H1 (cell line): ENCODE measurements at regions not wholly inside any gene's neighbourhood (a gene's known extent, or its start where the extent isn't known, plus 50 kb on each side); places are given as distances from the start of the nearest gene placed in this dataset.

Source experiments
- CTCF ChIA-PET: fragments of 300-600 bp; sonication (Branson Sonifier 250); formaldehyde crosslinking; loops from one replicate; lab custom pipeline; 2021; ENCODE audit not compliant: partially characterized antibody; lab: Charles Lee
- POLR2A ChIA-PET: fragments of 300-600 bp; sonication (Branson Sonifier 250); formaldehyde crosslinking; loops from one replicate; lab custom pipeline; 2021; ENCODE audit warnings: inconsistent platforms; ENCODE audit not compliant: partially characterized antibody; lab: Charles Lee
- DNase-seq, 2 experiments: peaks; one replicate each; pipeline versions ENCODE4 v3.0.0 to v3.0.0-alpha.2; 2010 to 2022; ENCODE audit warnings: low spot score in 2 of 2, low read depth in 1 of 2, mixed read lengths in 1 of 2
- FAIRE-seq: peaks from 2 replicates; lab custom pipeline; 2011; peaks lifted over from hg19 to GRCh38; lab: Jason Lieb, UNC
- H2AFZ ChIP-seq: 2 replicates; pipeline ENCODE4 v1.8.1; 2012; ENCODE audit warnings: low read length, inconsistent platforms
- H2AK5ac ChIP-seq: 2 replicates; pipeline ENCODE4 v1.6.1; 2013; ENCODE audit warnings: low read depth, low read length
- H2BK120ac ChIP-seq: replicated peaks from 2 replicates; pipeline ENCODE3; 2013; ENCODE audit warnings: low read depth, low read length, inconsistent platforms
- H2BK12ac ChIP-seq: 2 replicates; pipeline ENCODE4 v1.6.1; 2013; ENCODE audit warnings: low read depth, low read length
- H2BK15ac ChIP-seq: 2 replicates; pipeline ENCODE4 v1.6.1; 2013; ENCODE audit warnings: low read length
- H2BK20ac ChIP-seq: 2 replicates; pipeline ENCODE4 v1.6.1; 2013; ENCODE audit warnings: low read length
- H2BK5ac ChIP-seq: 2 replicates; pipeline ENCODE4 v1.6.1; 2013; ENCODE audit warnings: low read depth, low read length
- H3K14ac ChIP-seq: 2 replicates; pipeline ENCODE4 v1.6.1; 2013; ENCODE audit warnings: inconsistent platforms; ENCODE audit not compliant: insufficient read length
- H3K18ac ChIP-seq: 2 replicates; pipeline ENCODE4 v1.6.1; 2013; ENCODE audit warnings: low read length; ENCODE audit errors: extremely low read depth
- H3K23ac ChIP-seq: 2 replicates; pipeline ENCODE4 v1.6.1; 2013; ENCODE audit warnings: inconsistent platforms; ENCODE audit not compliant: insufficient read length
- H3K23me2 ChIP-seq: 2 replicates; pipeline ENCODE4 v1.6.1; 2013; ENCODE audit warnings: low read depth, low read length
- H3K27ac ChIP-seq: 2 replicates; pipeline ENCODE4 v1.6.1; 2011; ENCODE audit warnings: low read depth, low read length, inconsistent platforms
- H3K27me3 ChIP-seq, 4 experiments: replicated peaks in 1 of 4; 1 replicate in 1 of 4; 2 replicates in 3 of 4; pipeline versions ENCODE4 v1.6.1 to v1.8.1; 2011 to 2013; ENCODE audit warnings: low read length in 3 of 4, mild to moderate bottlenecking in 3 of 4, inconsistent platforms in 2 of 4, mixed read lengths in 2 of 4, moderate library complexity in 1 of 4; ENCODE audit not compliant: control insufficient read depth in 3 of 4, insufficient read depth in 3 of 4; ENCODE audit errors: extremely low read depth in 1 of 4
- H3K36me3 ChIP-seq, 4 experiments: 2 replicates each; pipeline versions ENCODE4 v1.6.1 to v1.8.1; 2011 to 2013; ENCODE audit warnings: mild to moderate bottlenecking in 4 of 4, low read length in 3 of 4, moderate library complexity in 2 of 4, control low read depth in 1 of 4, inconsistent platforms in 1 of 4; ENCODE audit not compliant: insufficient read depth in 4 of 4, control insufficient read depth in 2 of 4
- H3K4ac ChIP-seq: replicated peaks from 2 replicates; pipeline ENCODE3; 2013; ENCODE audit warnings: low read length, low read depth, mixed read lengths, inconsistent platforms; ENCODE audit not compliant: insufficient read length
- H3K4me1 ChIP-seq, 4 experiments: replicated peaks in 1 of 4; 1 replicate in 1 of 4; 2 replicates in 3 of 4; pipeline versions ENCODE4 v1.6.1 to v1.8.1; 2011 to 2013; ENCODE audit warnings: low read length in 3 of 4, inconsistent platforms in 2 of 4, mixed read lengths in 1 of 4; ENCODE audit not compliant: insufficient read depth in 4 of 4, control insufficient read depth in 3 of 4
- H3K4me2 ChIP-seq, 2 experiments: 2 replicates each; pipeline versions ENCODE4 v1.6.1 to v1.8.1; 2011 to 2013; ENCODE audit warnings: low read depth in 2 of 2, low read length in 2 of 2, control low read depth in 1 of 2, inconsistent platforms in 1 of 2, mild to moderate bottlenecking in 1 of 2; ENCODE audit not compliant: insufficient read depth in 1 of 2
- H3K4me3 ChIP-seq, 4 experiments: fragments of 200-600, 300-600 bp in 1 of 4; sonication (generic), shearing (Covaris generic), sonication (Bioruptor Twin) in 1 of 4; 2 replicates each; pipeline versions ENCODE4 v1.5.1 to v1.8.1; 2011 to 2016; ENCODE audit warnings: low read length in 4 of 4, low read depth in 3 of 4, control low read depth in 2 of 4, inconsistent platforms in 2 of 4, mild to moderate bottlenecking in 2 of 4, mixed read lengths in 1 of 4, moderate library complexity in 1 of 4; ENCODE audit not compliant: insufficient read depth in 2 of 4; ENCODE audit errors: extremely low read depth in 1 of 4
- H3K56ac ChIP-seq: replicated peaks from 2 replicates; pipeline ENCODE3; 2013; ENCODE audit warnings: low read depth, mild to moderate bottlenecking, mixed read lengths, low read length, inconsistent platforms; ENCODE audit not compliant: insufficient read length
- H3K79me1 ChIP-seq: 2 replicates; pipeline ENCODE4 v1.6.1; 2013; ENCODE audit warnings: low read depth, low read length, control low read depth
- H3K79me2 ChIP-seq, 2 experiments: 2 replicates each; pipeline versions ENCODE4 v1.6.1 to v1.8.1; 2012 to 2013; ENCODE audit warnings: low read length in 2 of 2, mild to moderate bottlenecking in 2 of 2, inconsistent platforms in 1 of 2; ENCODE audit not compliant: insufficient read depth in 2 of 2, control insufficient read depth in 1 of 2
- H3K9ac ChIP-seq, 4 experiments: replicated peaks in 1 of 4; 1 replicate in 1 of 4; 2 replicates in 3 of 4; pipeline versions ENCODE4 v1.6.1 to v1.8.1; 2011 to 2013; ENCODE audit warnings: low read depth in 3 of 4, low read length in 3 of 4, control low read depth in 2 of 4, mild to moderate bottlenecking in 2 of 4, moderate library complexity in 2 of 4, inconsistent platforms in 1 of 4; ENCODE audit errors: extremely low read depth in 1 of 4
- H3K9me3 ChIP-seq, 2 experiments: 2 replicates each; pipeline versions ENCODE4 v1.6.1 to v1.8.1; 2012 to 2013; ENCODE audit warnings: mild to moderate bottlenecking in 2 of 2, moderate library complexity in 2 of 2, control low read depth in 1 of 2, inconsistent platforms in 1 of 2, low read depth in 1 of 2, low read length in 1 of 2, mixed read lengths in 1 of 2; ENCODE audit not compliant: insufficient read depth in 2 of 2
- H4K20me1 ChIP-seq, 2 experiments: replicated peaks in 1 of 2; 2 replicates each; pipeline versions ENCODE3 to v1.8.1; 2011 to 2013; ENCODE audit warnings: inconsistent platforms in 2 of 2, low read length in 2 of 2, mild to moderate bottlenecking in 1 of 2; ENCODE audit not compliant: insufficient read depth in 2 of 2, control insufficient read depth in 1 of 2
- H4K5ac ChIP-seq: 2 replicates; pipeline ENCODE4 v1.6.1; 2013; ENCODE audit warnings: low read length, low read depth, mixed read lengths, inconsistent platforms; ENCODE audit not compliant: insufficient read length
- H4K8ac ChIP-seq: 2 replicates; pipeline ENCODE4 v1.8.0; 2013; ENCODE audit warnings: mild to moderate bottlenecking, moderate library complexity, low read length, inconsistent platforms; ENCODE audit not compliant: insufficient read depth; ENCODE audit errors: extremely low read depth
- H4K91ac ChIP-seq: replicated peaks from 2 replicates; pipeline ENCODE3; 2013; ENCODE audit warnings: low read length, mixed read lengths, inconsistent platforms; ENCODE audit not compliant: insufficient read length
- JUN ChIP-seq: IDR thresholded peaks from 2 replicates; pipeline ENCODE4 v1.6.1; 2011; ENCODE audit warnings: low read depth, mild to moderate bottlenecking, improper control_type of control experiment, low read length
- WGBS, 2 experiments: shearing (Covaris generic) in 1 of 2; methylation state at CpG; one replicate each; pipeline versions ENCODE4 v1.1.6 to v1.1.7; 2013 to 2015; ENCODE audit warnings: low lambda C conversion rate in 2 of 2, mixed read lengths in 2 of 2, inconsistent platforms in 1 of 2, low coverage in 1 of 2, missing lambda C conversion rate in 1 of 2; ENCODE audit not compliant: insufficient replicate concordance in 2 of 2, insufficient coverage in 1 of 2, insufficient read length in 1 of 2; ENCODE audit errors: extremely low coverage in 1 of 2, missing lambda C conversion rate in 1 of 2; 5-methylcytosine and 5-hydroxymethylcytosine counted together

- H3K27me3 ChIP-seq: no peaks in the 10 kb centered on the region
- no peak for DNase-seq
- H3K36me3 ChIP-seq: no peaks in the 10 kb centered on the region
- no peak overlapping the region for H3K4me2 ChIP-seq
- no peak overlapping the region for H3K4me3 ChIP-seq
- TF ChIP-seq JUN: no peak
- WGBS, 2 experiments: 95% methylated on average over 6 of the region's 6 CpGs; no CpG with 5 or more reads in 1 of the 2 experiments
- H2BK15ac ChIP-seq: no peak overlapping the region
- peaks cover 0 to 4% of the 10 kb centered on the region in 2 experiments; a peak in 1 of 4 replicates for H3K9me3 ChIP-seq
- H3K18ac ChIP-seq: no peak overlapping the region
- no peak overlapping the region for H2BK120ac ChIP-seq
- H3K79me1 ChIP-seq: no peaks in the 10 kb centered on the region
- H3K4ac ChIP-seq: no peak overlapping the region
- H3K23me2 ChIP-seq: no peaks in the 10 kb centered on the region
- H2AFZ ChIP-seq: no peak overlapping the region
- no peak overlapping the region for H2AK5ac ChIP-seq
- ChIA-PET CTCF (no interaction called here), POLR2A (no interaction called here)
- no peaks in the 10 kb centered on the region for H3K79me2 ChIP-seq
- no peak overlapping the region for H4K91ac ChIP-seq
- no peak for FAIRE-seq
- H3K4me1 ChIP-seq: no peaks in the 10 kb centered on the region
- H3K56ac ChIP-seq: no peak overlapping the region
- H2BK5ac ChIP-seq: no peak overlapping the region
- H2BK12ac ChIP-seq: no peak overlapping the region
- no peak overlapping the region for H4K8ac ChIP-seq
- H3K9ac ChIP-seq: no peak overlapping the region
- no peak overlapping the region for H3K27ac ChIP-seq
- no peak overlapping the region for H3K14ac ChIP-seq
- no peak overlapping the region for H2BK20ac ChIP-seq
- no peak overlapping the region for H3K23ac ChIP-seq
- no peaks in the 10 kb centered on the region for H4K20me1 ChIP-seq
- no peak overlapping the region for H4K5ac ChIP-seq
Observed at GRCh38 chr5:3842591-3842990, 247.0 kb downstream of the IRX1 start.
